GM19468 (cell line): ENCODE measurements at regions not wholly inside any gene's neighbourhood (a gene's known extent, or its start where the extent isn't known, plus 50 kb on each side); places are given as distances from the start of the nearest gene placed in this dataset.

ENCODE experiments used
- ATAC-seq: cut with Tn5 transposase; IDR thresholded peaks from one replicate; pipeline ENCODE4 v1.9.1; 2021; ENCODE audit warnings: mild to moderate bottlenecking, moderate library complexity, moderate number of reproducible peaks; ENCODE audit not compliant: unreplicated experiment; ENCODE audit errors: extremely low read depth

DNA sequence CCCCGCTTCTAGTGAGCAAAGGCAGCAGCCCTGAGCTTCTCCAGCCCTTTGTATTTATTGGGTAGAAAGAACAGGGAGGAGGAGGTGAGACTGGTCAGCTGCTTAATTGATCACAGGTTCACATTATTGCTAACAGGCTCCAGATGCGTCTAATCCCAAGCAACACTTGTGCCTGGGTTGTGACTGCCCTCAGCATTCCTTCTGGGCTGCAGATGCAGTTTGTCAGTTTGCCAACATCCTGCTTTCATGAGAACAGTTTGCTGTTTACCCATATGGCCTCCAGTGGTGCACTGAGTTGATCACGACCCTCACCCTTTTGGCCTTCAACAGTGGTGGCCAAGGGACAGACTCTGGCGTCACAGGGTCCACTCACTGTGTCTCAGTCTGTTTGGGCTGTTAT, 159.5 kb upstream of the ZNF516 start:
- ATAC-seq = no peak

DNA sequence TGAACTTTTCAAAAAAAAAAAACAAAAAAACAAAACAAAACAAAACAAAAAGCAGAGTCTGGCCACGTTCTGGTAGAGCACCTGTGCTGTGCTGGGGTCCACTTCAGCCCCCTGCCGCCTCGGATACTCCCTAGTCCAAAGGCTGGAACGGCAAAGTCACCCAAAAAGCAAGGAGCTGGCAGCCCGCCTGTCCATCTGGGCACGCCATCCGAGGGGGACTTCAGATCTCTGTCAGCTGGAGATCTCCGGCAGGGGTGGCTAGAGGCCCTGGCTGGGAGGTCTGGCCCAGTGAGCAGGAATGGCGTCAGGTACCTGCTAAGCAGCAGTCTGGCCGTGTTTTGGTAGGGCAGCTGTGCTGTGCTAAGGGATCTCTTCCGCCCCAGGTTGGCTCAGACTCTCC, 152.3 kb upstream of the ZNF516 start:
- no peak for ATAC-seq

DNA sequence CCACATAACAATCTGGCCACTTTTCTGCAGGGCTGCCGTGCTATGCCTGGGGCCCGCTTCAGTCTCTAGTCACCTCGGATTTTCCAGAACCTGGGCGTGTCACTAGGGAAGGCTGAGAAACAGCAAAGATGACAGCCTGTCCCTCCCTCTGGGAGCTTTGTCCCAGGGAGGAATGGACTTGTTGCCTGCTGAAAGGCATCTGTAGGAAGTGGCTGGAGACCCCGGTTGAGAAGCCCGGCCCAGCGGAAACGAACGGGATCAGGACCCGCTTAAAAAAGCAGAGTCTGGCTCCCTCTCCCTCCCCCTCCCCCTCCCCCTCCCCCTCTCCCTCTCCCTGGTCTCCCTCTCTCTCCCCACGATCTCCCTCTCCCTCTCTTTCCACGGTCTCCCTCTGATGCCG, 149.5 kb upstream of the ZNF516 start:
- no peak for ATAC-seq

GRCh38 chr18:76643996-76644395, 149.0 kb upstream of the ZNF516 start:
- no peak for ATAC-seq

DNA sequence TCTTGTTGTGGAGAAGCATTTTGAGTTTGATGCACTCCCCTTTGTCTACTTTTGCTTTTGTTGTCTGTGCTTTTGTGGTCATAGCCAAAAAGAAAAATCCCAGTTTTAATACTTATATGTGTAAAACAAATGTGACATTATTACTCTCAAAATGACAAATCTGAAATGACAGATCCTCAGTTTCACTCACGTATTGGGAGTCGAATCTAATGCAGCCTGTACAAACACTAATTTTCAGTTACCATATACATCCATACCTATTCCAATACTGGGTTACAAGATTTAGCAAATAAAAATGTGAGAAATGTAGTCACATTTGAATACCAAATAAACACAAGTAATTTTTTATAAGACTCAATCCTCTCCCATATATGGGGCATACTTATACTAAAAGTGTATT, 148.2 kb upstream of the ZNF516 start:
- no peak for ATAC-seq

DNA sequence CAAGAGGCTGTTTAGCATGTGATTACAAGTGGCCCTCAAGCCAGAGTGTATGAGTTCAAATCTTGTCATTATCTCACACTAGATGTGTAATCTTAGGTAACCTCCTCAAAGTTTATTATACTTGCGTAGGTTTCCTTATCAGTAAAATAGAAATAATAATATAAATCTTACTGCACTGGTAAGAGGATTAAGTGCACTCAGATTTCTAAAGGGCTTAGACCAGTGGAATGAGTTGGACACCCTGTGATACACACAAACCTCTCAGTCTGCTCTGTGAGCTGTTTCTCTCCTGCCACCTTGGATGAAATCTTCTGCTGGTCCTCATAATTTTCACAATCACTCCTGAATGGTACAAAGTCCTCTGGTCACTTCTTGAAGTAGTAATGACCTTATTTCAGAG, 145.4 kb upstream of the ZNF516 start:
- ATAC-seq = no peak

GRCh38 chr18:76634564-76634963, 139.5 kb upstream of the ZNF516 start:
- no peak for ATAC-seq

DNA sequence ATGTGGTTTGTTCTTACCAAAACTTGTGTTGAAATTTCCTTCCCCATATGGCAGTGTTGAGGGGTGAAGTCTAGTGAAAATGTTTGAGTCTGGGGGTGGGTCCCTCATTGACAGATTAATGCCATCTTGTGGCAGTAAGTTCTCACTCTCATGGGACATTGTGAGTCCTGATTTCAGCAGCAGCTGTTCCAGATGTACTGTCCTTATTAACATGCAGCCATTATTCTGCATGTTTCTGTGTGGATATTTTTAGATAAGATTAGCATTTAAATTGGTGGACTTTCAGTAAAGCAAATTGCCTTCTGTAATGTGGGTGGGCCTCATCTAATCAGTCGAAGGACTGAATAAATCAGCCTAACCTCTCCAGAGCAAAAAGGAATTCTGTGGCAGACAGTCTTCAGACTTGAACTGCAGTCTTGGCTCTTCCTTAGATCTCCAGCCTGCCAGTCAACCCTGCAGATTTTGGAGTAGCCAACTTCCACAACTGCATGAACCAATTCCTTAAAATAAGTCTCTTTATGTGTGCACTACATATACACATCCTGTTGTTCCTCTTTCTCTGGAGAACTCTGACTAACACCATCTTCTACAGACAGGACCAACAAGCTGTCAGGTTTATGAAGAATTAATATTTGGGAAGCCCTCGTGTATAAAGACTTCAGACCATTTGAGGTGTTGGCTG, 138.7 kb upstream of the ZNF516 start:
- no peak for ATAC-seq

- no peak for ATAC-seq
Observed at GRCh38 chr18:76627444-76627843, 132.4 kb upstream of the ZNF516 start.

- ATAC-seq = no peak
Observed at GRCh38 chr18:76626991-76627390, 131.9 kb upstream of the ZNF516 start.

GRCh38 chr18:76622651-76623050, 127.6 kb upstream of the ZNF516 start:
- no peak for ATAC-seq

- ATAC-seq = no peak
Observed at GRCh38 chr18:76621782-76622495, 126.9 kb upstream of the ZNF516 start.

- no peak for ATAC-seq
Observed at GRCh38 chr18:76621226-76621625, 126.2 kb upstream of the ZNF516 start.

GRCh38 chr18:76620321-76621170, 125.5 kb upstream of the ZNF516 start:
- peak; percentile 77 for ATAC-seq

DNA sequence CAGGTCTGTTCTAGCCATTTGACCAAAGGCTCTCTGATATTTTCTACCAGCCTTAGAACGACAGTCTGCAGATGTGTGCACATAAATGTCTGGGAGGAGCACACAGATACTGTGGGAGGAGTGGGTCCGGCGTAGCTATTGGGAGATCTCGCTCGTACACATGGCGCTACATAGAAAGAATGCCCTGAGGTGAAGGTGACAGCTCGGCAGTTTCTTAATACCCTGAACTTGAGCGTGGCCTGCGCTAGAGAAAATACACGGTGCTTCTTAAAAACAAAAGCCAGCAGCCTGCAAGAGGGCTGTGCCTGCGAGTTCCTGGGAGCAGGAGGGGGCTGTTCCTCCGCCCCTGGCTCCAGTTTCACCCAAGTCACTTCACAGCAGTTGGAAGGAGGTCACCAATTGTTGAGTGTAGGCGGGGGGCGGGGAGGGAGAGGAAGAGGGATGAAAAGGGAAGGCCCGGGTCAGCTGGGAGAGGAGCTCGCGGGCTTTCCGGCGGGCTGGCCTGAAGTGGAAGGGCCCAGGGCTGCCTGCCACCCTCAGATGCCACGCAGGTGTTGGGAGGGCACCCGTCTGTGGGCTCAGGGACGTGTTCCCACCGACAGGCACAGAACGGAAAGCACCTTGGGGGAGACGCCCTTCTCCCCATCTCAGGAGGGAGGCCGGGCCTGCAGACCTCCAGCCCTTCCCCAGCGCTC, 124.7 kb upstream of the ZNF516 start:
- no peak for ATAC-seq

DNA sequence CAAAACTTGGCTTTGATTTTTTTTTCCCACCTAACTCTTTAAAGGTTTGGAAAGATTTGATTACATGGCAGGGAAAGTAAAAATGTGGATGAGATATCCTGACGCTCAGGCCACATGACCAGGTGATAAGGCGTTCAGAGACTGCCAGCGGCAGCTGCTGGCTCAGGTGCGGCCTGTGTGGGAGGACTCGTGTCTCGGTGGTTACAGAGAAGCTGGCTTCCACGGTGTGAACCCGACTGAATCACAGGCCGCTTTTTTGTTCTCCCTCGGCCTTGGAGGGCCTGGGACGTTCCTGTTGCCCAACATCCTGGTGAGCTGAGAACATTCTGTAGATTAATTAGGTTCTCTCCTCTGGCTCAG, 124.2 kb upstream of the ZNF516 start:
- no peak for ATAC-seq

DNA sequence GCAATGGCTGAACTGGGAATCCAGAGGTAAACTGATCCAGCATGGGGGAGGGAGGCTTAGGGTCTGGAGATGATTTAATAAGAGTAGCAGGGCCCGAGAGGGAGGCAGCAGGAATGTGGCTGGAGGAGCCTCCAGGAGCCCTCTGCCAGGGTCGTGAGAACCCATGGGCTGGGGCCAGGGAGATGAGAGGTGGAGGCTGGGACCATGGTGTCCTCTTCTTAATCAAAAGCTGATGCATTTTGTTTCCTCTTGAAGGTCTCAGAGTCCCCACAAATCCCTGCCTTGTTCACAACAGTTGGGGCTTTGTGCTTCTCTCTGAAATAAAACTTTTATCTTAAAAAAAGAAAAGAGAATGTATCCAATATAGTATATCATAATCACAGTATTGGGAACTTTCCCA, 123.7 kb upstream of the ZNF516 start:
- ATAC-seq = no peak

DNA sequence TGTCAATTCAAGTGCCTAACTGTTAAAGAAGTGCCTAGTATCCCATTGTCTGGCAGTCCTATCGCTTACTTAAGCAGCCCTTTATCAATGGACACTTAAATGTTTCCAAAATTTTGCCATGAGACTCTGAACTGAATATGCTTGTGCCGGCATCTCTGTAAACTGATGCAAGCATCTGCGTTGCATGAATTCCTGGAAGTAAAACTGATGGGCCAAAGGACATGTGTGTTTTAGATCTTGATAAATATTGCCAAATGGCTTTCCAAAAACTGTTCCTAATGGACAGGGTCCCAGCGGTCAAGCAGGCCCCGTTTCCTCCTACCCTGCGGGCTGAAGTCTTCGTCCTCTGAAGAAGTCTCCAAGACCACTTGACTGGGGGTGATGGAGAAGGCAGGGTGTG, 121.3 kb upstream of the ZNF516 start:
- no peak for ATAC-seq

- no peak for ATAC-seq
Observed at GRCh38 chr18:76615065-76615733, 120.2 kb upstream of the ZNF516 start.

GRCh38 chr18:76613755-76614120, 118.7 kb upstream of the ZNF516 start:
- no peak for ATAC-seq
